ENCODE measurements at regions not wholly inside any gene's neighbourhood (a gene's known extent, or its start where the extent isn't known, plus 50 kb on each side); places are given as distances from the start of the nearest gene placed in this dataset.
A peak's percentile ranks its signal among the peaks of the same experiment; 100 is the strongest.

DNA sequence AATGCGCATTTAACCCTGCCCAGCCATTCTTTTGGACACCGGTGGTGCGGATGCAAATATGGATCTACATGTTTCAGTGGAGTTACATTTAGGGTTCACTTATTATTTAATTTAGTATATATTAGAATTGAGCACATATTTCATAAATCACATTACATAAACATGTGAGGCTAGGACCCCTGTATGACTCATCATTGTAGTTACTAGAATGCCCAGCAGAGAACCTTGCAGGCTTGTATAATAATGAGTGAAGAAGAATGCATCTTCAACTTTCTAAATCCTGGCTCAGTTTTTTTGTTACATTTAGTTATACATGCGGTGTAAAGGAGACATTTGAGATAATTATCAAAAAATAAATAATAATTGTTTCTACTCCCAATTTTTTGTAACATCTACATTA lies 369.0 kb downstream of the ATP23 start:
- H3K4me3 ChIP-seq (ENCODE audit: control insufficient read depth, low read depth, low read length) = no peak overlapping the region
- peak; percentile 73 for DNase-seq (ENCODE audit: low read depth)
- TF ChIP-seq, protein P1, sequence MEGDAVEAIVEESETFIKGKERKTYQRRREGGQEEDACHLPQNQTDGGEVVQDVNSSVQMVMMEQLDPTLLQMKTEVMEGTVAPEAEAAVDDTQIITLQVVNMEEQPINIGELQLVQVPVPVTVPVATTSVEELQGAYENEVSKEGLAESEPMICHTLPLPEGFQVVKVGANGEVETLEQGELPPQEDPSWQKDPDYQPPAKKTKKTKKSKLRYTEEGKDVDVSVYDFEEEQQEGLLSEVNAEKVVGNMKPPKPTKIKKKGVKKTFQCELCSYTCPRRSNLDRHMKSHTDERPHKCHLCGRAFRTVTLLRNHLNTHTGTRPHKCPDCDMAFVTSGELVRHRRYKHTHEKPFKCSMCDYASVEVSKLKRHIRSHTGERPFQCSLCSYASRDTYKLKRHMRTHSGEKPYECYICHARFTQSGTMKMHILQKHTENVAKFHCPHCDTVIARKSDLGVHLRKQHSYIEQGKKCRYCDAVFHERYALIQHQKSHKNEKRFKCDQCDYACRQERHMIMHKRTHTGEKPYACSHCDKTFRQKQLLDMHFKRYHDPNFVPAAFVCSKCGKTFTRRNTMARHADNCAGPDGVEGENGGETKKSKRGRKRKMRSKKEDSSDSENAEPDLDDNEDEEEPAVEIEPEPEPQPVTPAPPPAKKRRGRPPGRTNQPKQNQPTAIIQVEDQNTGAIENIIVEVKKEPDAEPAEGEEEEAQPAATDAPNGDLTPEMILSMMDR (conservative IDR thresholded peaks at IDR 0.05; ENCODE audit: control insufficient read depth, insufficient read depth, low read depth, low read length) = peak; percentile 24

DNA sequence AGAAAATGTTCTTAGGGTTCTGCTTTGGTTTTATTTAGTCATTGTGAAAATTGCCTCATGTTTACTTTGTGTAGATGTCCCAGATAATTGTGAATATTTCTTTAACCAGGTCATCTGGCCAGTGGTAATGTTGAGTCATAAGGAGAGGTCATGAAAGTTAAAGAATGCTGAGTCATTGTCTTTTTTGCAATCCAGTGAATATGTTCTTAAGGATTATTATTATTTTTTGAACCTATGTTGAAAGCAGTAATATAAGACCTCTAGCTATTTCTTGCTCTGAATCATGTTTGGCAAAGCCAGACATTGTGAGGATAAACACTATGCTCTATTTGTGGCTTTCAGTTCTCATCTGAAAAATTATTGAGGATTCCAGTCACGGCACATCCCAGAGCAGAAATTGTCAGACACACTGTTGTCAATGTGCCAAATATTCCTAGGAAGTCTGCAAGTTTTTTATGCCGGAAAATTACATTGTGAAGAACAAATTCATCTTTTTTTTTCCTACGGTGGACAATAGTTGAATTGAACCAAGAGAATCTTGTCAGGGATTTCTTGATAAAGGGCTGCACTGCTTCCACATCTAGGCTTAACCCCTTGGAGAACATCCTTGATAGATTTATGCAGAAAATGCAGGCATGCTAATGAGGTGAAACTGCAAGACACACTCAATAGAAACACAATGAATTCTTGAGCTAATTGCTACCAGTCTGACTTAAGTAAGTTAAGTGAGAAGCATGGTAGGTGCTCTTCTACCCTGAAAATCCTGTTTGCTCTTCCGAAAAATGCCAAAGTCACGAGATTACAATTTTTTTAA lies 369.6 kb downstream of the ATP23 start:
- TF ChIP-seq, protein P1 (conservative IDR thresholded peaks at IDR 0.05; ENCODE audit: control insufficient read depth, insufficient read depth, low read depth, low read length) = no peak
- peak; percentile 99 for DNase-seq (ENCODE audit: low read depth)
- no peak overlapping the region for H3K4me3 ChIP-seq (ENCODE audit: control insufficient read depth, low read depth, low read length)

DNA sequence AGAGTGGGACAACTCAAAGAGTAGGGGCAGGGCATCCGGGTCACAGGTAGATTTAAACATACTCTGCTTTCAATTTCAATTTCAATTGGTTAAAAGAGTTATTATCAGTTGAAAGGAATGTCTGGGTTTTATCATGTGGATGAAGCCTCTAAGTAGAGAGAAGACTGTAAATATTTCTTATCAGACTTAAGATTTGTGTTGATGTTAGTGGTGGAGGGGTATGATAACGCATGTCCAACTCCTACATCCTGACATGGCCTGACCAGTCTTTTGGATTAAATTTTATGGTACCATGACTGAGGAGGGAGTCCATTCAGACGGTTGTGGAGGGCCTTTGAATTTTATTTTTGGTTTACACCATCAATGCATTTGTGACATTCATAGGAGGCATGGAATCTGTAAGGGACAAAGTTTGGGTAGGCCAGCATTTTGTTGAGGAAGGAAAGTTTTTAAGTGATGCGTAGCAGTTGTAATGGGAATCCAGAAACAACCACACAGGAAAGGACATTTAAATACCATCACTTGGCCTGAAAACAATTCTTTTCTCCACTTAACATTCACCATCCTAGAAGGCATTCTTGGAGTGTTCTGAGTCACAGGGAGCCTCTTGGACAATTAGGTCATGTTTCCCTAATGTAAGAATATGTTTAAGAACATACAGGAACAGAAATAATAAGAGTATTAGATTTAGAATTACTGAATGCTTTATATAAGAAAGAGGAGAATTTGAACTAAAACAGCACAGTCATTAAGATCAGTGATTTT lies 371.9 kb downstream of the ATP23 start:
- TF ChIP-seq, protein P1 (conservative IDR thresholded peaks at IDR 0.05; ENCODE audit: control insufficient read depth, insufficient read depth, low read depth, low read length) = no peak
- H3K4me3 ChIP-seq (ENCODE audit: control insufficient read depth, low read depth, low read length) = no peak overlapping the region
- DNase-seq (ENCODE audit: low read depth) = peak; percentile 90

DNA sequence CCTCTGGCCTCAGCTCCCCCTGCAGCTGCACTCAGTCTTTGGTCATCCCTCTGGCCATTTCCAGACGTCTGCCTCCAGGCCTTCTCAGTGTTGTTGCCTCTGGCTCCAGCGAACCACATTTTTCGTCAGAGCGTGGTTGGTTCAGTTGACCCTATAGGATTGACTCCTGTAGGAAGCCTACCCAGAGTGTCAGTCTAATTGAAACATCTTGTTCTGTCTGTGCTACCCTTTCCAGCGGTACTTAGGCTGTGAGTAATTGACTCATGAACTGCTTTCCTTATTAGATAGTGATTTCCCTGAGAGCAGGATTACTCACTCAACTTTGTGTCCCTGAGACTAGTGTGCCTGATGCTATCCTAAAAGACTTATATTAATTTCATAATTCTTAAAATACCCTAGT lies 373.2 kb downstream of the ATP23 start:
- no peak overlapping the region for H3K4me3 ChIP-seq (ENCODE audit: control insufficient read depth, low read depth, low read length)
- peak; percentile 92 for DNase-seq (ENCODE audit: low read depth)
- TF ChIP-seq, protein P1 (conservative IDR thresholded peaks at IDR 0.05; ENCODE audit: control insufficient read depth, insufficient read depth, low read depth, low read length) = no peak

DNA sequence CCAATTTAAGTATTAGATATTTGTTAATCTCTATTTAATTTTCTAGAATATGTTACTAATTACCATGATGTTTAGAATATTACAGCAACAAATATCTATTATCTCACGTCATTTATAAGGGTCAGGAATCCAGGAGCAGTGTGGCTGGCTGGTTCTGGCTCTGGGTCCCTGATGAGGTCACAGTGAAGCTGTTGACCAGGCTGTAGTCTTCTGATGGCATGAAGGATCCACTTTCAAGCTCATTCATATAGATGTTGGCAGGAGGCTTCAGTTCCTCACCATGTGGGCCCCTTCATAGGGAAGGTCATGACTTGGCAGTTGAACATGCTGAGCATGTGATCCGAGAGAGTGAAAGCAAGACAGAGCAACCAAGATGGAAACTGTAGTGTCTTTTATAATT lies 375.6 kb downstream of the ATP23 start:
- no peak overlapping the region for H3K4me3 ChIP-seq (ENCODE audit: control insufficient read depth, low read depth, low read length)
- TF ChIP-seq, protein P1 (conservative IDR thresholded peaks at IDR 0.05; ENCODE audit: control insufficient read depth, insufficient read depth, low read depth, low read length) = no peak
- DNase-seq (ENCODE audit: low read depth) = no peak

- DNase-seq (ENCODE audit: low read depth) = no peak
- H3K4me3 ChIP-seq (ENCODE audit: control insufficient read depth, low read depth, low read length) = no peak overlapping the region
- TF ChIP-seq, protein P1 (conservative IDR thresholded peaks at IDR 0.05; ENCODE audit: control insufficient read depth, insufficient read depth, low read depth, low read length) = no peak
These were observed 380.0 kb downstream of the ATP23 start for GRCh38 chr12:58321414-58321813.

Measured in fibroblast of mammary gland (primary cell).